HG03432 (cell line): ENCODE measurements at regions not wholly inside any gene's neighbourhood (a gene's known extent, or its start where the extent isn't known, plus 50 kb on each side); places are given as distances from the start of the nearest gene placed in this dataset.

Experiments
- ATAC-seq: cut with Tn5 transposase; IDR thresholded peaks from one replicate; pipeline ENCODE4 v1.9.1; 2021; ENCODE audit warnings: mild to moderate bottlenecking, moderate library complexity; ENCODE audit not compliant: unreplicated experiment

- no peak for ATAC-seq
Measured at GRCh38 chr6:167672738-167673137, 154.0 kb upstream of the AFDN start.

- no peak for ATAC-seq
Measured at GRCh38 chr6:167673946-167674345, 152.8 kb upstream of the AFDN start.

GRCh38 chr6:167674486-167674885 lies 152.2 kb upstream of the AFDN start:
- no peak for ATAC-seq

- no peak for ATAC-seq
Measured at GRCh38 chr6:167676000-167676665, 150.6 kb upstream of the AFDN start.

GRCh38 chr6:167676666-167677421 lies 149.9 kb upstream of the AFDN start:
- ATAC-seq, result no peak

GRCh38 chr6:167677422-167677789 lies 149.3 kb upstream of the AFDN start:
- no peak for ATAC-seq

- ATAC-seq, result no peak
Measured at GRCh38 chr6:167678102-167679101, 148.3 kb upstream of the AFDN start.

- no peak for ATAC-seq
Measured at GRCh38 chr6:167679122-167679736, 147.5 kb upstream of the AFDN start.

GRCh38 chr6:167679790-167680604 lies 146.7 kb upstream of the AFDN start:
- ATAC-seq, result no peak

- no peak for ATAC-seq
Measured at GRCh38 chr6:167680605-167681149, 146.0 kb upstream of the AFDN start.

GRCh38 chr6:167682125-167682524 lies 144.6 kb upstream of the AFDN start:
- no peak for ATAC-seq

GRCh38 chr6:167682546-167683027 lies 144.1 kb upstream of the AFDN start:
- no peak for ATAC-seq

GRCh38 chr6:167683028-167683862 lies 143.5 kb upstream of the AFDN start:
- ATAC-seq, result no peak

- ATAC-seq, result no peak
Measured at GRCh38 chr6:167684276-167685104, 142.2 kb upstream of the AFDN start.

- no peak for ATAC-seq
Measured at GRCh38 chr6:167685654-167686053, 141.1 kb upstream of the AFDN start.

GRCh38 chr6:167686204-167686893 lies 140.4 kb upstream of the AFDN start:
- no peak for ATAC-seq

GRCh38 chr6:167687116-167687725 lies 139.5 kb upstream of the AFDN start:
- no peak for ATAC-seq
